Stimulated activated naive B cell treated with anti-CD40 and anti-IgM and Interleukin-4, amounts not matched to agents 10 μg/mL and 1 μg/mL and 100 μg/mL, for 72 hours (primary cell): ENCODE measurements at regions not wholly inside any gene's neighbourhood (a gene's known extent, or its start where the extent isn't known, plus 50 kb on each side); places are given as distances from the start of the nearest gene placed in this dataset.

Experiments
- ATAC-seq, 2 donors: fragments of 150-1000 bp; cut with Tn5 transposase; replicated peaks; 2 replicates each; pipeline ENCODE4 v1.10.0; 2021; ENCODE audit warnings: moderate library complexity in 1 of 2
- DNase-seq: peaks from one replicate; pipeline ENCODE4 v3.0.0; 2021
- H3K27ac Mint-ChIP-seq: one replicate; pipeline ENCODE4 v1.8.0; 2022; ENCODE audit warnings: mild to moderate bottlenecking, mixed read lengths
- H3K27me3 Mint-ChIP-seq, 2 donors: one replicate each; pipeline ENCODE4 v1.8.0; 2022; ENCODE audit warnings: mixed read lengths in 2 of 2
- H3K36me3 Mint-ChIP-seq, 2 donors: one replicate each; pipeline ENCODE4 v1.8.0; 2022; ENCODE audit warnings: mixed read lengths in 2 of 2, mild to moderate bottlenecking in 1 of 2
- H3K4me1 Mint-ChIP-seq, 2 donors: one replicate each; pipeline ENCODE4 v1.8.0; 2022; ENCODE audit warnings: mixed read lengths in 2 of 2, mild to moderate bottlenecking in 1 of 2
- H3K4me3 Mint-ChIP-seq, 2 donors: one replicate each; pipeline ENCODE4 v1.8.0; 2022; ENCODE audit warnings: mild to moderate bottlenecking in 2 of 2, mixed read lengths in 2 of 2, moderate library complexity in 1 of 2
- H3K9me3 Mint-ChIP-seq, 2 donors: one replicate each; pipeline ENCODE4 v1.8.0; 2022; ENCODE audit warnings: mixed read lengths in 2 of 2, mild to moderate bottlenecking in 1 of 2

DNA sequence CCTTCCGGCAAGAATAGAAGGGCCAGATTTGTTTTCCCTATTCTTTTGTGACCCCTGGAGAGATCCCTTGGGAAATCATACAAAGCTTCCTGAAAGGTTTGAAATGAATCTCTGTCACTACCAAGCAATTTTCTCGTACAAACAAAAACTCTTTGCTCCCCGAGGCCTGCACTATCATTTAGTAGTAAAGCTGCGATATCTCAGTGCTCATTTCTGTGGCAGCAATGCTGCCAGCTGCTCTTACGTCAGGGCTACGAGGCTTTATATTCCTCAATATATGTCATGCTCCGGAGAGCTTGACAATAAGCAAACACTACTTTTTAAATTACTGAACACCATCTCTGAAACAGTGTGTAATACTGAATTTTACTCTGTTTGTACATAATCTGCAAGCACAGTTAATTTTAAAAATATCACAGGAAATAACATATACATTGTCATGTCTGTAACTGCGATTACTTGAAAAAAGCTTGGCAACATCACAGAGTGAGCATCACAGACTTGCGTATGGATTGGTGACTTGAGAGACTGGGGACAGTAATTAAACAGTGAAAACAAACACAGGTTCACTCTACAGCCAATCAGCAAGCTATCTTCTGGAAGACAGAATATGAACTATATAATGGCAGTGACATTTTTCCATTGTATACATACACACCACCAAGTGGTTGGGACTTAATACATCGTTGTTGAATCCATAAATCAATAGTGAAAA lies 403.3 kb upstream of the NETO1 start:
- Mint-ChIP-seq H3K4me1 (no peaks in the 10 kb centered on the region), H3K27me3 (no peaks in the 10 kb centered on the region), H3K4me3 (no peak overlapping the region), H3K27ac (no peak overlapping the region), H3K36me3 (no peaks in the 10 kb centered on the region), H3K9me3 (no peaks in the 10 kb centered on the region)
- ATAC-seq (no peak), DNase-seq (no peak)

DNA sequence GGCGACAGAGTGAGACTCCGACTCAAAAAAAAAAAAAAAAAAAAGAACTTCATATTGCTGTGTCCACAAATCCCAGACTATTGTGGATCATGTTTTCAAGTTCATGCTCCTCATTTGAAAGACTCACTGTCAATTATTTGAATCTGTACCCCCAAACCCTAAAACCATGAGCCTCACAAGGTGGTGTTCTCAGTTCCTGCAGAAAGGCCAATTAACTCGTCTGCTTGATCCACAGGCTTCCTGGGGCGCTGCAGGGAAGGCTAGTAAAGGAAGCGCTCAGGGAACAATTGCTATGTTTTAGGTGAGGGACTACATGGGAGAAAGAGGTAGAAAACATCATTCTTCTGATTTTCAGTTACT lies 396.8 kb upstream of the NETO1 start:
- H3K36me3 Mint-ChIP-seq, result no peaks in the 10 kb centered on the region

DNA sequence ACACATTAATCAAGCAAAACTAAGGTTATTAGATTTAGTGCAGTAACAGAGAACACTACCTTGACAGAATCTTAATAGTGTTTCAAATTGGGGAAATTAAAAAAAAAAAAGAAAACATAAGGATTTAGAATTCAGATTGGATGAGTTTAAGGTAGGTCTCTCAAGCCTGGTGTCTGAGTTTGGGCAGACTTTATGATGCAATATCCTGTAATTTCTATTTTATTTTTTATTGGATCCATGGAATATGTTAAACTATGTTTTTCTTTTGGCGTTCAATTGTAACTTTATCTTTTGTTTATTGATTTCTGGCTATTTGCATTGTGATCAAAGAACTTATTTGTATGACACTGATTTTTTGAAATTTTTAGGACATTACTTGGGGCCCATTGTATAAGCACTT lies 394.1 kb upstream of the NETO1 start:
- no peaks in the 10 kb centered on the region for H3K27me3 Mint-ChIP-seq
- ATAC-seq (no peak), DNase-seq (no peak)
- peaks cover 0 to 1% of the 10 kb centered on the region in 2 donors for H3K9me3 Mint-ChIP-seq
- no peaks in the 10 kb centered on the region for H3K36me3 Mint-ChIP-seq
- H3K4me1 Mint-ChIP-seq, result no peaks in the 10 kb centered on the region
- H3K4me3 Mint-ChIP-seq, result no peak overlapping the region
- H3K27ac Mint-ChIP-seq, result no peak overlapping the region

More for the DNA sequence above, 396.8 kb upstream of the NETO1 start:
- Mint-ChIP-seq H3K9me3 (peaks cover 0 to 1% of the 10 kb centered on the region in 2 donors), H3K4me1 (no peaks in the 10 kb centered on the region), H3K27me3 (no peaks in the 10 kb centered on the region), H3K27ac (no peak overlapping the region), H3K4me3 (no peak overlapping the region)
- DNase-seq, result no peak
- ATAC-seq, result no peak

DNA sequence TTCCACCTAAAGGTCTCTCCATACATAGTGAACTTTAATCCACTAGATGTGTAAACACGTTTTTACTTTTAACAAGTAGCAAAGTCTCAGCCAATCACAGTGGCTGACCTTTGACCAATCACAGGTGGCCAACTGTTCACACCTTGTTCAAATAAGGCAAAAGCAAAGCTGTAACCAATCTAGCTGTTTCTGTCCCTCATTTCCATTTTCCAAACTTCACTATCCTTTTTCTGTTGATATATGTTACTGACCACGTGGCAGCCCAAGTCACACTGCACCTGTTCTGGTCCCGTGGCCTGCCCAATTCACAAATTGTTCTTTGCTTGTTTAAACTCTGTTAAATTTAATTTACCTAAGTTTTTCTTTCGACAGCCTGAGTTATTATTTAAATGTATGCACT lies 393.5 kb upstream of the NETO1 start:
- Mint-ChIP-seq H3K36me3 (no peaks in the 10 kb centered on the region), H3K4me3 (no peak overlapping the region), H3K4me1 (no peaks in the 10 kb centered on the region), H3K27me3 (no peaks in the 10 kb centered on the region), H3K9me3 (peaks cover 0 to 1% of the 10 kb centered on the region in 2 donors), H3K27ac (no peak overlapping the region)
- no peak for ATAC-seq
- no peak for DNase-seq

DNA sequence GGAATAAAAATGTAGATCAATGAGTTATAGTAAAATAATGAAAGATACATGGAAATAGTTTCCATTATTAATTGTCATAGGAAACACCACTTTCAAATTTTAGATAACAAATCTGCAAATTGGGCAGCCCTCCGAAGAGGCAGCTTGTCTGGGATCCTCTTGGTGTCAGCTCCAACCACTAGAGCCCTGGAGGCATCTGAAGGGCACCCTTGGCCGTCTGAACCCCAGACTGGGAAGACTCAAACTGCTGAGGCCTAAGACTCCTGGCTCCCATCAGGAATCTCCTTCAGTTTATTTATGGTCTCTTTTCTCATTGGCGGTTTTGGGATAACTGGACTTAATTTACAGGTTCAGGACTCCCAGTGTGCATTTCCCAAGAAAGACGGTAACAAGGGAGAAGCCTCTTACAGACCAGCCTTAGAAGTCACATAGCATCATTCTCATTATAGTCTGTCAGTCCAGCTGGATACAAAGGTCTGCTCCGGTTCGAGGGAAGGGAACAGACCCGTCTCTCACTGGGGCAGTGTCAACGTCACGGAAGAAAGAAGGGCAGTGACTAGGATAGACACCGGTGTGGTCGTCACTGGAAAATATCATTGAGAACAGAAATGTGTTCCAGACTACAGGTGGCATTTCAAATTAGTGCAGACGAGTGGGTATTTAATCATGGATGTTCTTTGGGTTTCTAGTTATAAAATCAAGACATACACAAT lies 390.7 kb upstream of the NETO1 start:
- Mint-ChIP-seq H3K27me3 (no peaks in the 10 kb centered on the region), H3K4me1 (no peaks in the 10 kb centered on the region), H3K4me3 (no peak overlapping the region), H3K9me3 (peaks cover 0 to 1% of the 10 kb centered on the region in 2 donors), H3K36me3 (no peaks in the 10 kb centered on the region), H3K27ac (no peak overlapping the region)
- DNase-seq, result no peak
- no peak for ATAC-seq

DNA sequence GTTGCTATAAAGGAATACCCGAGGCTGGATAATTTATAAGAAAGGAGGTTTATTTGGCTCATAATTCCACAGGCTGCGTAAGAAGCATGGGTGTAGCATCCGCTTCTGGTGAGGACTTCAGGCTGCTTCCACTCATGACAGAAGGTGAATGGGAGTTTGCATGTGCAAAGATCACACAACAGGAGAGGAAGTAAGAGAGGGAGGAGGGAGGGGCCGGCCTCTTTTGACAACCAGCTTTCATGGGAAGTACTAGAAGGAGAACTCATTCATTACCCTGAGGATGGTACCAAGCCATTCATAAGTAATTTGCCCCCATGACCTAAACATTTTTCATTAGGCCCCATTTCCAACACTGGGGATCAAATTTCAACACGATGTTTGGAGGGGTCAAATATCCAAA lies 386.8 kb upstream of the NETO1 start:
- Mint-ChIP-seq H3K9me3 (no peaks in the 10 kb centered on the region), H3K27ac (no peak overlapping the region), H3K4me3 (no peak overlapping the region), H3K4me1 (no peaks in the 10 kb centered on the region), H3K27me3 (peaks cover 0 to 6% of the 10 kb centered on the region in 2 donors), H3K36me3 (no peaks in the 10 kb centered on the region)
- no peak for DNase-seq
- no peak for ATAC-seq

DNA sequence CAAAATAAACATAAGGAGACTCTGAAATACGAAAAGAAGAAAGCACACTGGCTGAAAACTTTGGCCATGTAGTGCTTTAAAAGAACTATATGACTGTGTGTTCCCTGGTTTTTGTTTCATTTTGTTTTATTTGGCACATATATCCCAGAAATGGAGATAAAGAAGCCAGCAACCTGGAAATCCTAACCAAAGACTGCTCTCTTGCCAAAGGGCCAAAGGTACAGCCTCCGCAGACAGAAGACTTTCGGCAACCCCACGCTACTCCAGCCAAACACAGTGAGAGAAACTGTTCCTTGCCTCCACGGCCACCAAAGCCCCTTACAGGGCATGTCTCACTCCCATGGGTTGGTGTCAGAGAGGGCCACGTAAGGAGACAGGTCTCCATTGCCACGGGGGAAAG lies 381.2 kb upstream of the NETO1 start:
- Mint-ChIP-seq H3K4me3 (no peak overlapping the region), H3K27ac (no peak overlapping the region), H3K4me1 (peaks cover 0 to 3% of the 10 kb centered on the region in 2 donors), H3K36me3 (no peaks in the 10 kb centered on the region), H3K9me3 (no peaks in the 10 kb centered on the region), H3K27me3 (peaks cover 4 to 6% of the 10 kb centered on the region in 2 donors)
- no peak for ATAC-seq
- DNase-seq, result no peak

DNA sequence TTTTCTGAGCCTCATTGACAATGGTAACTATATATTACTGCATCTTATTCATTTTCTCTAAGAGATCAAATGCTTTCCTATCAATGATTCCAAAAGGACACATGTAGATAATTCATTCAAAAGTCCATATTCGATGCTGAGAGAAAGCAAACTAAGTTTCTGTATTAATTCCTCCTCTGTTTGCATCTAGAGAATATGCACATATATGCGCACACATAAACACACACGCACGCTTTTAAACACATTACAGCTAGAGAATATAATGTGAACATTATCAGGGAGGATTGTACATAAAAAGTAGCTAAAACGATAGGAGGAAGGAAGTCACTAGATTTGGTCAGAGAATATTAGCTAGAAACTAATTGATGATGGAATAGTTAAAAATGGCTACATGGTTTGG lies 379.0 kb upstream of the NETO1 start:
- H3K27ac Mint-ChIP-seq, result no peak overlapping the region
- DNase-seq (no peak), ATAC-seq (no peak)
- no peaks in the 10 kb centered on the region for H3K9me3 Mint-ChIP-seq
- no peaks in the 10 kb centered on the region for H3K36me3 Mint-ChIP-seq
- H3K4me1 Mint-ChIP-seq, result peaks cover 0 to 3% of the 10 kb centered on the region in 2 donors
- no peak overlapping the region for H3K4me3 Mint-ChIP-seq
- peaks cover 0 to 4% of the 10 kb centered on the region in 2 donors for H3K27me3 Mint-ChIP-seq

DNA sequence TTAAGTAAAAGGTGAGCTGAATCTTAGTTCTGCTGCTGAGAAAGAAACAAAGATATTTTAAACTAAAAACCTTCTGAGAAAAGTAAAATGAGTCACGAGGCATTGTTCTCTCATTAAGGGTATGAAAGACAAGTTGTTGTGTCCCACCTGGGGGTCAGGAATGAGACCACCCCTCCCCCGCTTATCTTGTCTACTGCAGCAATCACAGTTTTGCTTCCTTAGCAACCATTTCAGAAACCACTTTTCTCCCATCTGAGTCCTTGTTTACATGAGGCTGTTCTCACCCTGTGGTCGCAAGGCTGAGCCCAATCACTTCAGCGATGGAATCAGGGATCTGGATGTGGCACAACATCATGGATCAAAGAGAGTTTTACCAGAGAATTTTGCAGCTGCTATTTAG lies 377.6 kb upstream of the NETO1 start:
- Mint-ChIP-seq H3K27me3 (peaks cover 0 to 4% of the 10 kb centered on the region in 2 donors), H3K36me3 (no peaks in the 10 kb centered on the region), H3K4me3 (no peak overlapping the region), H3K9me3 (no peaks in the 10 kb centered on the region), H3K27ac (no peak overlapping the region), H3K4me1 (peaks cover 0 to 3% of the 10 kb centered on the region in 2 donors)
- DNase-seq, result no peak
- no peak for ATAC-seq

DNA sequence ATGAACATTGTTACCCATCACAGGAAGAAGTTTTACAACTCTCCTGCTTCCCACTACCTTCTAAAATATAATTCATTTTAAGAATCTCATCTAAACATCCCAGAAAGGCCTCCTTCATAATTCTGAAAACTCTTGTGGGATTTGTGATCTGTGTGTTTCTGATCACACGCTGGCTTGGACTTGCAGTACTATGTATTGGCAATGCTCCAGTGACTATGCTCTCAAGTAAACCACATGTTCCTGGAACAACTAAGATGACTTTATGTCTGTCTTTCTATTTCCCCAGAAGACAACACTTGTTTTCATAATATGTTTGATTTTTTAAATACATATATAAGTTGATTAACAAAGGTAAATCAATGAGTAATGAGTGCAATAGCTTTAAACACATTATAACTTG lies 376.6 kb upstream of the NETO1 start:
- peaks cover 0 to 3% of the 10 kb centered on the region in 2 donors for H3K27me3 Mint-ChIP-seq
- ATAC-seq, result no peak
- no peaks in the 10 kb centered on the region for H3K36me3 Mint-ChIP-seq
- peaks cover 0 to 3% of the 10 kb centered on the region in 2 donors for H3K4me1 Mint-ChIP-seq
- no peaks in the 10 kb centered on the region for H3K9me3 Mint-ChIP-seq
- no peak for DNase-seq
- no peak overlapping the region for H3K27ac Mint-ChIP-seq
- H3K4me3 Mint-ChIP-seq, result no peak overlapping the region

DNA sequence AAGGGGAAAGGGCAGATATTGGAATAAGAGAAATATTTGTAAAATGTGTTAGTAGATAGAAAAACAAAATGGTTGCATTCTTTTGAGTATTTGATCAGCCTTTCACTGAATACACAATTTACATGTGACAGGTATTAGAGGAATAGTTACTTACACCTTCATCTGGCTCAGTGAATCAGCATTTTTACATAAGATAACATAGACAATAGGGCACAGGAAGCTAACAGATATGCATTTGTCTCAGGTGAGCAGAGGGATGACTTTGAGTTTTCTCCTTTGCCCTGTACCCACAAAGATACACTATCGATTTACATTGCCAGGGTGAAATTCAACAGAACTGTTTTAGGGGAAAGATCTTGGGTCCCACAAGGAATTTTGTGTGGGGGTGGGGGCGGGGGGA lies 373.1 kb upstream of the NETO1 start:
- ATAC-seq (no peak), DNase-seq (no peak)
- Mint-ChIP-seq H3K27me3 (no peaks in the 10 kb centered on the region), H3K4me1 (peaks cover 0 to 3% of the 10 kb centered on the region in 2 donors), H3K27ac (no peak overlapping the region), H3K9me3 (no peaks in the 10 kb centered on the region), H3K36me3 (no peaks in the 10 kb centered on the region), H3K4me3 (no peak overlapping the region)

DNA sequence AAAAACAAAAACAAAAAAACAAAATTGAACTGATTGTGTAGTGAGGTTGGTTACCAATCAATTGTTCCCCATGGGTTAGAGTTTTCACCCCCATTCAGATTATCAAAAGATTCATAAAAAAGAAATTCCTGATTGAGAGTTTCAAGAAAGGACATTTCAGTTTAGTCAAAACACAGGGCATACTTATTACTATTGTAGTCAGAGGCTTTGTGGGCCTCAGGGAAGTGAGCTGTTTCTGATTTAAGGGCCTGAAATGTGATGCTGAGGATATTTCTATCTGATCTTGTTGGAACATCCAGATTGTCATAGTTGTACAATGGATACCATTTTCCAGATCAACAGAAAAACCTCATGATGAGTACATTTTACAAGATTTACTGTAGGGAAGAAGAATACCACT lies 368.1 kb upstream of the NETO1 start:
- ATAC-seq (no peak), DNase-seq (no peak)
- H3K27me3 Mint-ChIP-seq, result no peaks in the 10 kb centered on the region
- H3K36me3 Mint-ChIP-seq, result no peaks in the 10 kb centered on the region
- H3K4me3 Mint-ChIP-seq, result no peak overlapping the region
- H3K4me1 Mint-ChIP-seq, result peaks cover 3 to 5% of the 10 kb centered on the region in 2 donors
- no peak overlapping the region for H3K27ac Mint-ChIP-seq
- no peaks in the 10 kb centered on the region for H3K9me3 Mint-ChIP-seq

DNA sequence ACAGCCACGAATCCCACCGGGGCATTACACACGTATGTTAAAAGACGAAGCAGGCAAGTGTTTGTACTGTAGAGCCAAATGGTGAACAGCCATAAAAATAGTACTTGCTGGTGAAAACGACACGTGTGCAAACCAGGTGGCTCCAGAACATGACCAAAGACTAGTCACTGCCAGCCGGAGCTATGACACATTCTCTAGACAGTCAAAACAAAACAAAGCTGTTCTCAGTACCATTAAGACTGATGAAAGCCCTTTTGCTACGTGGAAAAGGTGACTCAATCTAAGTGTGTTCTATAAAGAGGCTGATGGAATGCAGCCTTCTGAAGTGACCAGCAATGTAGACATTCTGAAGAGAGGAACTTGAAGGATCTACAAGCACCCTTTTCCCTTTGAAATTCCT lies 367.7 kb upstream of the NETO1 start:
- no peaks in the 10 kb centered on the region for H3K27me3 Mint-ChIP-seq
- ATAC-seq (peak; percentile 75 to 85), DNase-seq (no peak)
- no peak overlapping the region for H3K4me3 Mint-ChIP-seq
- no peak overlapping the region for H3K27ac Mint-ChIP-seq
- no peaks in the 10 kb centered on the region for H3K9me3 Mint-ChIP-seq
- no peaks in the 10 kb centered on the region for H3K36me3 Mint-ChIP-seq
- peaks cover 3 to 5% of the 10 kb centered on the region in 2 donors for H3K4me1 Mint-ChIP-seq

DNA sequence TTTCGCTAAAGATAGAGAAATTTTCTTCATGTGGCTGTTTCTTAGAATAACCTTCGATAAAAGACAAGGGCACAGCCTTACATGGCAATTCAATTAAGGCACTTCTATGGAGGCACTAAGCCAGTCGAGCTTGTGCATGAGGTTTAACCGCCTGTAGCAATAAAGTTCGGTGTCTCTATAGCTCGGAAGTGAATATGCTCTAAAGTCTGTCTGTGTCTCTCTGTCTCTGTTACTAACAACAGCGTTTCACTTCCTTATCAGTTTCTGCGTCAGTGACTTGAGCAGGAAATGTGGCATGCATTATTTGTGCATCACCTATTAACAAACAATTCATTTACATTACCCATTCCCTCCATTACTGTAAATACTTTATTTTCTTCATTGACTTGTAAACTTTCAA lies 365.1 kb upstream of the NETO1 start:
- Mint-ChIP-seq H3K9me3 (no peaks in the 10 kb centered on the region), H3K27ac (no peak overlapping the region), H3K4me3 (no peak overlapping the region), H3K4me1 (peaks cover 3 to 5% of the 10 kb centered on the region in 2 donors), H3K36me3 (no peaks in the 10 kb centered on the region), H3K27me3 (no peaks in the 10 kb centered on the region)
- DNase-seq (no peak), ATAC-seq (peak; percentile 86 to 91)

DNA sequence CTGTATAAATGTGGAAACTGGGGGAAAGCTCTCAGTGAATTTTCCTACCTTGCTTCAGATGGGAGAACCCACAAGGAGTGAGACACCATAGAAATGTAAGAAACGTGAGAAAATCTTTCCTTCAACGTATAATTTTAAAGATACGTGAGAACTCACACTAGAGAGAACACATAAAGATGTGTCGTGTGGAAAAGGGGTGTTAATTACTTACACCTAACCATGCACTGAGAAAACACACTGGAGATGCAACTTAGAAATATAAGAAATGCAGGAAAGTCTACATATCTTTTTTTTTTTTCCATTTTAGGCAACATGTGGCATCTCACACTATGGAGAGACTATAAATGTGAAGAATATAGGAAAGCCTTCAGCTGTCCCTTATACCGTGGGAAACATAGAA lies 352.9 kb upstream of the NETO1 start:
- H3K36me3 Mint-ChIP-seq, result no peaks in the 10 kb centered on the region
- H3K9me3 Mint-ChIP-seq, result peaks cover 11 to 13% of the 10 kb centered on the region in 2 donors
- no peak for DNase-seq
- H3K4me3 Mint-ChIP-seq, result no peak overlapping the region
- H3K27me3 Mint-ChIP-seq, result peaks cover 0 to 10% of the 10 kb centered on the region in 2 donors
- no peak overlapping the region for H3K27ac Mint-ChIP-seq
- H3K4me1 Mint-ChIP-seq, result no peaks in the 10 kb centered on the region
- no peak for ATAC-seq
